Tibial artery (tissue), 4 donors: ENCODE measurements at regions not wholly inside any gene's neighbourhood (a gene's known extent, or its start where the extent isn't known, plus 50 kb on each side); places are given as distances from the start of the nearest gene placed in this dataset.

Experiments
- DNase-seq, 2 donors: peaks; one replicate each; pipeline ENCODE4 v3.0.0-alpha.2; 2019
- H3K27ac ChIP-seq, 2 donors: fragments of 200-600 bp; sonication (generic) in 1 of 2; 1 replicate in 1 of 2; 2 replicates in 1 of 2; pipeline ENCODE4 v1.5.1; 2018 to 2019; ENCODE audit warnings: mild to moderate bottlenecking in 1 of 2
- H3K27me3 ChIP-seq, 2 donors: fragments of 200-600 bp; sonication (generic) in 1 of 2; one replicate each; pipeline versions ENCODE4 v1.5.1 to v1.6.0; 2016 to 2019
- H3K36me3 ChIP-seq, 3 donors: fragments of 200-600 bp; sonication (generic) in 2 of 3; one replicate each; pipeline ENCODE4 v1.5.1; 2016 to 2019; ENCODE audit warnings: mild to moderate bottlenecking in 2 of 3
- H3K4me1 ChIP-seq, 4 donors: fragments of 200-600 bp; sonication (generic) in 2 of 4; 1 replicate in 3 of 4; 2 replicates in 1 of 4; pipeline ENCODE4 v1.5.1; 2016 to 2019
- H3K4me3 ChIP-seq, 2 donors: fragments of 200-600 bp; sonication (generic) in 1 of 2; 1 replicate in 1 of 2; 2 replicates in 1 of 2; pipeline ENCODE4 v1.5.1; 2018 to 2019; ENCODE audit warnings: mild to moderate bottlenecking in 2 of 2
- H3K9me3 ChIP-seq, 3 donors: fragments of 200-600 bp; sonication (generic) in 1 of 3; one replicate each; pipeline ENCODE4 v1.5.1; 2016 to 2019
- CTCF ChIP-seq, 2 experiments: fragments of 200-600 bp in 1 of 2; fragments of 450-650 bp in 1 of 2; IDR thresholded peaks; one replicate each; pipeline ENCODE4 v1.5.1; 2017 to 2019; ENCODE audit warnings: antibody characterized with exemption in 2 of 2, mild to moderate bottlenecking in 1 of 2, moderate library complexity in 1 of 2
- intact Hi-C: fragments of 100-400 bp; cut with DNase I; formaldehyde crosslinking; loops from one replicate; pipeline ENCODE4 v1.15.0; 2023; ENCODE audit warnings: low total_unique reads

DNA sequence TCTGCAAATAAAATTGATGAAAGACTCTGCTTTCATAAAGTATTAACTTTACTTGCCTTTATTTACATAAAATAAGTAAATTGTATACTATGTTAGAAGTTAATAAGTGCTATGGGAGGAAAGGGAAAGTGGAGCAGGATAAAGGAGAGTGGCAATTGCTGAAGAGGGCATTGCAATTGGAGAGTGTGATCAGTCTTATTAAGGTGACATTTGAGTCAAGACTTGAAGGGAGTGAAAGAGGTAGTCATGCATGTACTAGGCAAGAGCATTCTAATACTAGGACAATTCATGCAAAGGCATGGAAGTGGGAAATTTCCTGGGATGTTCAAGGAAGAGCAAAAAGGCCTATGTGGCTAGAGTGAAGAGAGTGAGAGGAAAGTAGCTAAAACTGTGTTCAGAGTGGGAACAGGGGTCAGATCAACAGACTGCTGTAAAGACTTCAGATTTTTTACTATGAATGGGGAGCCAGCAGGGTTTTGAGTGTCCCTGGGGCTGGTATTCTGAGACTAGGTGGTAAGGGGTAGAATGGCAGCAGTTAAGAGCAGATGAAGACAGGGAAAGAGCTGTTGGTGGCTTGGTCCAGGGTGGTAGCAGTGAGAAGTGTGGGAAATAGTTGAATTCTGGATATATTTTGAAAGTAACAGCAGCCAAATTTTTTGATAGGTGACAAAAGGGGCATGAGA, 182.3 kb upstream of the RIOK2 start:
- no peak overlapping the region for H3K27ac ChIP-seq
- intact Hi-C loops = no loop called here

DNA sequence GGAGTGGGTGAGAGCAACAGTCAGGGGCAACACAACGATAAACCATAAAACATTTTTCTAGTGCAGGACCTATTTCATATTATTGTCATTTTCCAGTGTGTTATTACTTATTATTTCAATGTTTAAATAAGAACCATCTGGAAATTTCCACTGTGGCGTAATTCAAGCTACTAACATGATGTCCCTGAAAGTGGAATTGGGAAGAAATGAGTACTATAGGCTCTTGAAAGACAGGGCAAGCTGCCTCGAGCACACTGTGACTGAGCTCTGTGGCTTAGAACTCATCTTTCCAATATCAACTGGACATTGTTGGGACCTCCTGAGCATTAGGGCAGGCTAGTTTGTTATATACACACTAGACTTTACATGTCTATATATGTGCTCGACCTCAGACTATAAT, 182.9 kb upstream of the RIOK2 start:
- Histone ChIP-seq H3K27ac (no peak overlapping the region), H3K9me3 (no peaks in the 10 kb centered on the region), H3K36me3 (no peaks in the 10 kb centered on the region), H3K4me3 (no peak overlapping the region), H3K27me3 (no peaks in the 10 kb centered on the region), H3K4me1 (no peaks in the 10 kb centered on the region)
- intact Hi-C loops = no loop called here
- no peak for DNase-seq
- no peak for TF ChIP-seq CTCF (IDR thresholded peaks at IDR 0.05)

More for the DNA sequence above, 182.3 kb upstream of the RIOK2 start:
- no peak for DNase-seq
- no peak for TF ChIP-seq CTCF (IDR thresholded peaks at IDR 0.05)
- Histone ChIP-seq H3K27me3 (no peaks in the 10 kb centered on the region), H3K4me1 (no peaks in the 10 kb centered on the region), H3K4me3 (no peak overlapping the region), H3K9me3 (no peaks in the 10 kb centered on the region), H3K36me3 (no peaks in the 10 kb centered on the region)

GRCh38 chr5:97375959-97376358, 192.9 kb upstream of the RIOK2 start:
- Histone ChIP-seq H3K9me3 (peaks cover 0 to 5% (median 0%) of the 10 kb centered on the region in 3 donors), H3K4me1 (no peaks in the 10 kb centered on the region), H3K36me3 (no peaks in the 10 kb centered on the region), H3K27ac (no peak overlapping the region), H3K4me3 (no peak overlapping the region), H3K27me3 (no peaks in the 10 kb centered on the region)
- DNase-seq = no peak
- no peak for TF ChIP-seq CTCF (IDR thresholded peaks at IDR 0.05)
- intact Hi-C loops = no loop called here

DNA sequence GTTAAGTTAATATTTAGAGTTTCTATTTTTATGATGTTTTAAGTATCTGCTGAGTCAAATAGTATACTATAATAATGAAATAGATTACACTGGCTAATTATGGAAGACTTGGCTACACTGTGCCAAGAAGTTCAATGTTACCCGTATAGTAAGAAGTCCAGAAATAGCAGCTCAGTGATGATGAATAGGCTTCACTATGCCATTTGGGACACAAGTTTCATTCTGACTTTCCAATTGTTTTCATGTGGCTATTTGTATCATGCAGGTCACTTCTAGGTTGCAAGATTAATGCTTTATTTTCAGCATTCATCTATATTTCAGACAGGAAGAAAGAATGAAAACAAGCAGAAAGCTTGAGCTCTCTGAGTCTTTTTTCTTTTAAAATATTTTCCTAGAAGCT, 194.5 kb upstream of the RIOK2 start:
- H3K9me3 ChIP-seq = peaks cover 0 to 5% (median 0%) of the 10 kb centered on the region in 3 donors
- no peak for TF ChIP-seq CTCF (IDR thresholded peaks at IDR 0.05)
- no peak overlapping the region for H3K4me3 ChIP-seq
- no peak overlapping the region for H3K27ac ChIP-seq
- no peaks in the 10 kb centered on the region for H3K27me3 ChIP-seq
- no peak for DNase-seq
- H3K36me3 ChIP-seq = no peaks in the 10 kb centered on the region
- intact Hi-C loops = no loop called here
- no peaks in the 10 kb centered on the region for H3K4me1 ChIP-seq

- Histone ChIP-seq H3K27ac (no peak overlapping the region), H3K9me3 (no peaks in the 10 kb centered on the region), H3K36me3 (no peaks in the 10 kb centered on the region), H3K4me1 (no peaks in the 10 kb centered on the region), H3K4me3 (no peak overlapping the region), H3K27me3 (no peaks in the 10 kb centered on the region)
- TF ChIP-seq CTCF (IDR thresholded peaks at IDR 0.05) = no peak
- no peak for DNase-seq
- intact Hi-C loops = no loop called here
These were observed 200.9 kb upstream of the RIOK2 start for GRCh38 chr5:97383996-97384395.

GRCh38 chr5:97388794-97389193, 205.7 kb upstream of the RIOK2 start:
- Histone ChIP-seq H3K27ac (no peak overlapping the region), H3K9me3 (no peaks in the 10 kb centered on the region), H3K4me1 (no peaks in the 10 kb centered on the region), H3K36me3 (no peaks in the 10 kb centered on the region), H3K27me3 (no peaks in the 10 kb centered on the region), H3K4me3 (no peak overlapping the region)
- TF ChIP-seq CTCF (IDR thresholded peaks at IDR 0.05) = no peak
- no peak for DNase-seq
- intact Hi-C loops = no loop called here
